ENCODE measurements at regions not wholly inside any gene's neighbourhood (a gene's known extent, or its start where the extent isn't known, plus 50 kb on each side); places are given as distances from the start of the nearest gene placed in this dataset.

DNA sequence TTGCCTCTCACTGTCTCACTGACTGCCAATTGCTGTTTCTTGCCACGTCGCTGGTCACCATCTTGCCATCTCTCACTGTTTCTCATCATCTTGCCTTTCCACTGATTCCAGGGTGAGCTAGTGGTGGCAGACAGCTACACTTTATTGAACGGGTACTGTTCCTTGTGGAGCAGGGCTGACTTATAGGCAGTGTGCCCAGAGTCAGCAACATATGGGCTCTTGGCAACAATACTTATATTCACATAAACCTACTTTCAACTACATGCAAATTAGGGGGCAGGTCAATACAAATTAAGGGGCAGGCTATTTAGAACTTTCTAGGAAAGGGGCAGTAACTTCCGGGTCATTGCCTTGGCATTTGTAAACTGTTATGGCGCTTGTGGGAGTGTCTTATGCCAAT is 186.2 kb upstream of the SYNDIG1 start:
- H3K9me3 ChIP-seq, result no peaks in the 10 kb centered on the region
- TF ChIP-seq CTCF (IDR thresholded peaks at IDR 0.05), result no peak
- no peaks in the 10 kb centered on the region for H3K4me1 ChIP-seq
- no peaks in the 10 kb centered on the region for H3K36me3 ChIP-seq
- H3K4me3 ChIP-seq, result no peak overlapping the region
- no peaks in the 10 kb centered on the region for H3K27me3 ChIP-seq
- no peak for DNase-seq (ENCODE audit: low spot score)
- no peak overlapping the region for H3K27ac ChIP-seq

DNA sequence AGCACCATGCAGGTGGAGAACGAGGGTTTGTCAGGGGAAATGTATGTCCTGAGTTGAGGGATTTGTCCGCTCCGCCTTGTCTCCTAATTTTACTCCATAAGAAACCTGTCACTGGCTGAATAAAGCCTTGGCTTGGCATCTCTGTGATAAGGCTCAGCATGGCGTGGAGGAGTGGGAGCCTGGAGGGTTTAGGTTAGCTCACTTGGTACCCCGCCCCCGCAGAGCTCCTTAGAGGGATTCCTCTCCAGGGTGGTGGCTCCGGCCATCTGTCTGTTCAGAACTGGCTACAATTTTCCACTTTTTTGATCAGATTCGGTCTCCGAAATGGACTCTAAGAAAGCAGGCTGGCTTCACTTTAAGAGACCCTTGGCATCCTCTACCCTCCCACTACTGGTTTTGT is 192.2 kb upstream of the SYNDIG1 start:
- DNase-seq (ENCODE audit: low spot score), result no peak
- H3K27me3 ChIP-seq, result no peaks in the 10 kb centered on the region
- no peak for TF ChIP-seq CTCF (IDR thresholded peaks at IDR 0.05)
- no peaks in the 10 kb centered on the region for H3K4me1 ChIP-seq
- no peak overlapping the region for H3K4me3 ChIP-seq
- H3K27ac ChIP-seq, result no peak overlapping the region
- H3K9me3 ChIP-seq, result peaks cover 0 to 15% of the 10 kb centered on the region in 2 donors
- no peaks in the 10 kb centered on the region for H3K36me3 ChIP-seq

DNA sequence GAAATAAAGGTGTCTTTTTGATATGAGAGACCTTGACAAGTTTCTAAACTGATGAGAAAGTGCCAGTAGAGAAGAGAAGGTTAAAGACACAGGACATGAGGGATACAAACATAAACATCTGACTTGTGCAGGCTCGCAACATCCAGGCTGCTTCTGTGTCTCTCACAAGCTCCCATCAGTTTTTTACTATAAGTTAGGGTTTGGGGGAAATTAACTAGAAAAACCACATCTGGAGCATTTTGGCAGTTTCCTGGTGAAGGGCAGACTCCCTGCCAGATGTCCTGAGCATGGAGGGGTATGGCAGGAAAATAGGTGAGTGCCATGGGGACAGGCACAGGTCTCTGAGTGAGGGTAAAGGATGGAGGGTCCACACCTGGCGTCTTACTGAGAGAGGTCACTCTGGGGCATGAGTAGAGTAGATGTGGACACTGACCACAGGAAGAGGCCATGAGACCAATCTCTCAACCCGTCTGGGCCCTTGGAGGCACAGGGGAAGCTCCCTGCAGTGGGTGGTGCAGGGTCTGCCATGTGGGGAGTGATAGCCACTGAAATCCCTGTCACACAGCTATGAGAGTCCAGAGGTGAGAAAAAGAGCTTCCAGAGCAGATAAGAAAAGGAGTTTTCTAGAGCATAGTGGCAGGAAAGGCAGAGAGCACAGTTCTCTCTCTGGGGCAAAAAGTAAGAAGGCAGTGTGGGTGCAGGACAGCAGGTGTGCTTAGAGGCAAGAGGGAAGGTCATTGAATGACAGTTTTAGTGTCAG is 193.3 kb upstream of the SYNDIG1 start:
- Histone ChIP-seq H3K9me3 (peaks cover 0 to 23% of the 10 kb centered on the region in 2 donors), H3K4me3 (no peak overlapping the region), H3K36me3 (no peaks in the 10 kb centered on the region), H3K27me3 (no peaks in the 10 kb centered on the region), H3K4me1 (no peaks in the 10 kb centered on the region), H3K27ac (no peak overlapping the region)
- no peak for DNase-seq (ENCODE audit: low spot score)
- no peak for TF ChIP-seq CTCF (IDR thresholded peaks at IDR 0.05)

- Histone ChIP-seq H3K36me3 (no peaks in the 10 kb centered on the region), H3K4me1 (no peaks in the 10 kb centered on the region), H3K9me3 (peaks cover 0 to 25% of the 10 kb centered on the region in 2 donors), H3K27me3 (no peaks in the 10 kb centered on the region), H3K4me3 (no peak overlapping the region), H3K27ac (no peak overlapping the region)
- no peak for TF ChIP-seq CTCF (IDR thresholded peaks at IDR 0.05)
- no peak for DNase-seq (ENCODE audit: low spot score)
Measured at GRCh38 chr20:24273251-24273650, 196.2 kb upstream of the SYNDIG1 start.

DNA sequence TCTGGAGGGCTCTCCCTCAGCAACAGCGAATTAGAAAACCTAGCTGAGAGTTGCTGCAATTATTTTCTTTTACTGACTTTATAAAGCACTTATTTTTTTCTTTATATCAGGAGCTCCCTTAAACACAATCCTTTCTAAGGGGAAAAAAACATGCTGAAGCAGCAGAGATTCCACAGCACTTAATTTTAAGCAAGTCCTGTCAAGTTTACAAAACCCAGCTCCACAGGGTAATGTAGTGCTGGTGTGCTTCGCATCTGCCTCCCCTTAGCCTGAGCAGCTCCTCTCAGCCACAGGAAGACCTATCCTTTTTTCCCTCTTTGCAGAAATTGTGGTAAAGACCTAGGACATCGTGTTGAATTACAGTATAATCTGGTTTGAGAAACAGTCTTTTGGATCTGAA is 208.1 kb upstream of the SYNDIG1 start:
- Histone ChIP-seq H3K36me3 (no peaks in the 10 kb centered on the region), H3K9me3 (no peaks in the 10 kb centered on the region), H3K27me3 (no peaks in the 10 kb centered on the region), H3K27ac (no peak overlapping the region), H3K4me3 (no peak overlapping the region), H3K4me1 (no peaks in the 10 kb centered on the region)
- no peak for DNase-seq (ENCODE audit: low spot score)
- no peak for TF ChIP-seq CTCF (IDR thresholded peaks at IDR 0.05)

DNA sequence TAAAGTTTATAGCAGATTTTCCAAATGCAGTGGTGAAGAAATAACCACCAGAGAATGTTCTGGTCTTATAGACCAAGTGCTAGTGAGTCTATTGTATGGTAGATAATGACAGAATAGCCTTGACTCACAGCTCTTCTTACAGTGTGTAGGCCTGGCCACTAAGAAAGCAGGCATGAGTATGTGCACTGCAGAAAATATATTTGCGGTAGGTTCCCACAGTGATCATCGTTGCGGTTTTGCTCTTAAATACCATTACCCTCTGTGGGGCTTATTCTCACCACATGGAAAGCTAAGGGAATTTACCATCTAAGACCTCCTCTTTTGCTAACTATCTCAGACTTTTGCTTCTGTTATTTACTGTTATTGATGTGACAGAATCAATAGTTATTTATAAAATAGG is 212.3 kb upstream of the SYNDIG1 start:
- TF ChIP-seq CTCF (IDR thresholded peaks at IDR 0.05), result no peak
- Histone ChIP-seq H3K4me3 (no peak overlapping the region), H3K9me3 (no peaks in the 10 kb centered on the region), H3K4me1 (no peaks in the 10 kb centered on the region), H3K27ac (no peak overlapping the region), H3K27me3 (no peaks in the 10 kb centered on the region), H3K36me3 (no peaks in the 10 kb centered on the region)
- DNase-seq (ENCODE audit: low spot score), result no peak
